Endodermal cell (in vitro differentiated cells): ENCODE measurements at regions not wholly inside any gene's neighbourhood (a gene's known extent, or its start where the extent isn't known, plus 50 kb on each side); places are given as distances from the start of the nearest gene placed in this dataset.

Source experiments
- DNase-seq: peaks from one replicate; pipeline ENCODE4 v3.0.0-alpha.2; 2017
- H3K27ac ChIP-seq: 2 replicates; pipeline ENCODE4 v1.5.1; 2013; ENCODE audit warnings: mild to moderate bottlenecking, low read depth, low read length, moderate library complexity
- H3K27me3 ChIP-seq: 2 replicates; pipeline ENCODE4 v1.6.1; 2013; ENCODE audit warnings: mild to moderate bottlenecking, low read length, moderate library complexity; ENCODE audit not compliant: insufficient read depth, control insufficient read depth, poor library complexity, severe bottlenecking
- H3K36me3 ChIP-seq: 2 replicates; pipeline ENCODE4 v1.7.0; 2013; ENCODE audit warnings: mild to moderate bottlenecking, low read length, moderate library complexity; ENCODE audit not compliant: control insufficient read depth, insufficient read depth
- H3K4me1 ChIP-seq: one replicate; pipeline ENCODE4 v1.7.0; 2013; ENCODE audit warnings: low read length; ENCODE audit not compliant: control insufficient read depth, insufficient read depth
- H3K4me3 ChIP-seq: 2 replicates; pipeline ENCODE4 v1.5.1; 2013; ENCODE audit warnings: mild to moderate bottlenecking, low read length, moderate library complexity
- H3K9ac ChIP-seq: 2 replicates; pipeline ENCODE4 v1.6.1; 2013; ENCODE audit warnings: mild to moderate bottlenecking, low read length, moderate library complexity; ENCODE audit not compliant: poor library complexity, severe bottlenecking; ENCODE audit errors: extremely low read depth
- H3K9me3 ChIP-seq: 2 replicates; pipeline ENCODE4 v1.6.1; 2013; ENCODE audit warnings: mild to moderate bottlenecking, low read length, moderate library complexity; ENCODE audit not compliant: control insufficient read depth
- H3K27ac Mint-ChIP-seq: 2 replicates; pipeline ENCODE4 v1.8.0; 2020; ENCODE audit warnings: mixed read lengths
- H3K27me3 Mint-ChIP-seq: 2 replicates; pipeline ENCODE4 v1.8.0; 2021; ENCODE audit warnings: mild to moderate bottlenecking, mixed read lengths; ENCODE audit not compliant: insufficient read depth
- H3K36me3 Mint-ChIP-seq: 2 replicates; pipeline ENCODE4 v1.8.0; 2020; ENCODE audit warnings: low read depth, mixed read lengths
- H3K4me1 Mint-ChIP-seq: 2 replicates; pipeline ENCODE4 v1.8.0; 2020; ENCODE audit warnings: mixed read lengths
- H3K4me3 Mint-ChIP-seq: 2 replicates; pipeline ENCODE4 v1.8.0; 2020; ENCODE audit warnings: mild to moderate bottlenecking, moderate library complexity, mixed read lengths
- H3K9me3 Mint-ChIP-seq: 2 replicates; pipeline ENCODE4 v1.8.0; 2020; ENCODE audit warnings: mild to moderate bottlenecking, mixed read lengths
- CTCF ChIP-seq: fragments of 200-600 bp; sonication (generic); conservative IDR thresholded peaks from 2 replicates; pipeline ENCODE4 v1.5.0; 2021; ENCODE audit warnings: antibody characterized with exemption, mild to moderate bottlenecking
- WGBS, 2 experiments: methylation state at CpG; one replicate each; pipeline versions ENCODE4 v1.1.5 to v1.1.7; 2013; ENCODE audit warnings: missing lambda C conversion rate in 2 of 2, mixed read lengths in 1 of 2; ENCODE audit not compliant: insufficient coverage in 1 of 2, insufficient read length in 1 of 2; 5-methylcytosine and 5-hydroxymethylcytosine counted together

GRCh38 chr16:22705799-22706198, 108.2 kb upstream of the HS3ST2 start:
- TF ChIP-seq CTCF, result no peak
- H3K4me3 ChIP-seq, result no peak overlapping the region
- H3K27ac ChIP-seq, result no peak overlapping the region
- Mint-ChIP-seq H3K27me3 (peaks cover 8% of the 10 kb centered on the region), H3K36me3 (no peaks in the 10 kb centered on the region), H3K4me3 (no peak overlapping the region), H3K9me3 (no peaks in the 10 kb centered on the region), H3K4me1 (no peaks in the 10 kb centered on the region), H3K27ac (no peak overlapping the region)
- H3K9me3 ChIP-seq, result no peaks in the 10 kb centered on the region
- no peak for DNase-seq
- no peak overlapping the region for H3K9ac ChIP-seq
- H3K4me1 ChIP-seq, result no peaks in the 10 kb centered on the region
- 89 to 100% methylated on average over 1 to 3 of the region's 3 CpGs for WGBS, 2 experiments
- H3K36me3 ChIP-seq, result no peaks in the 10 kb centered on the region
- no peaks in the 10 kb centered on the region for H3K27me3 ChIP-seq

GRCh38 chr16:22710326-22710725, 103.6 kb upstream of the HS3ST2 start:
- Mint-ChIP-seq H3K4me1 (no peaks in the 10 kb centered on the region), H3K36me3 (no peaks in the 10 kb centered on the region), H3K9me3 (peaks cover 31% of the 10 kb centered on the region), H3K27me3 (peaks cover 6% of the 10 kb centered on the region), H3K4me3 (no peak overlapping the region), H3K27ac (no peak overlapping the region)
- no peak for DNase-seq
- Histone ChIP-seq H3K4me3 (no peak overlapping the region), H3K27me3 (no peaks in the 10 kb centered on the region), H3K4me1 (no peaks in the 10 kb centered on the region), H3K9ac (no peak overlapping the region), H3K9me3 (peaks cover 22% of the 10 kb centered on the region), H3K27ac (no peak overlapping the region), H3K36me3 (no peaks in the 10 kb centered on the region)
- 100% methylated on average over 1 of the region's 1 CpG for WGBS, 2 experiments
- no peak for TF ChIP-seq CTCF

GRCh38 chr16:22711847-22712246, 102.1 kb upstream of the HS3ST2 start:
- no peak for TF ChIP-seq CTCF
- H3K4me3 Mint-ChIP-seq, result no peak overlapping the region
- H3K27me3 Mint-ChIP-seq, result peaks cover 6% of the 10 kb centered on the region
- Histone ChIP-seq H3K9me3 (peaks cover 22% of the 10 kb centered on the region), H3K27me3 (no peaks in the 10 kb centered on the region), H3K9ac (no peak overlapping the region), H3K4me3 (no peak overlapping the region), H3K36me3 (no peaks in the 10 kb centered on the region), H3K27ac (no peak overlapping the region), H3K4me1 (no peaks in the 10 kb centered on the region)
- peaks cover 31% of the 10 kb centered on the region for H3K9me3 Mint-ChIP-seq
- H3K4me1 Mint-ChIP-seq, result no peaks in the 10 kb centered on the region
- H3K36me3 Mint-ChIP-seq, result no peaks in the 10 kb centered on the region
- no peak for DNase-seq
- WGBS, 2 experiments, result 88 to 93% methylated on average over 1 to 2 of the region's 2 CpGs
- H3K27ac Mint-ChIP-seq, result no peak overlapping the region
